IPS DF 6.9 (cell line): ENCODE measurements at regions not wholly inside any gene's neighbourhood (a gene's known extent, or its start where the extent isn't known, plus 50 kb on each side); places are given as distances from the start of the nearest gene placed in this dataset.

Experiments
- DNase-seq: peaks from one replicate; pipeline ENCODE4 v3.0.0-alpha.2; 2013; ENCODE audit warnings: low read depth, low spot score
- H3K27ac ChIP-seq: one replicate; pipeline ENCODE4 v1.5.1; 2013; ENCODE audit warnings: low read length, control low read depth
- H3K27me3 ChIP-seq: 2 replicates; pipeline ENCODE4 v1.6.1; 2013; ENCODE audit warnings: mild to moderate bottlenecking, low read length; ENCODE audit not compliant: control insufficient read depth, insufficient read depth
- H3K36me3 ChIP-seq: 2 replicates; pipeline ENCODE4 v1.6.1; 2013; ENCODE audit warnings: low read length; ENCODE audit not compliant: control insufficient read depth, insufficient read depth
- H3K4me1 ChIP-seq: 2 replicates; pipeline ENCODE4 v1.6.1; 2013; ENCODE audit warnings: low read length; ENCODE audit not compliant: control insufficient read depth, insufficient read depth
- H3K4me3 ChIP-seq: 2 replicates; pipeline ENCODE4 v1.5.1; 2013; ENCODE audit warnings: mild to moderate bottlenecking, low read length
- H3K9me3 ChIP-seq: 2 replicates; pipeline ENCODE4 v1.6.1; 2013; ENCODE audit warnings: low read length, inconsistent platforms; ENCODE audit not compliant: control insufficient read depth, insufficient read depth
- WGBS: extraction: QIAGEN DNeasy Blood & Tissue Kit; methylation state at CpG from one replicate; pipeline ENCODE4 v1.1.7; 2013; ENCODE audit warnings: mixed read lengths, missing lambda C conversion rate; ENCODE audit not compliant: insufficient read length, insufficient coverage; 5-methylcytosine and 5-hydroxymethylcytosine counted together

GRCh38 chr5:135723491-135723890, 111.0 kb upstream of the SLC25A48 start:
- H3K9me3 ChIP-seq = no peaks in the 10 kb centered on the region
- H3K4me3 ChIP-seq = no peak overlapping the region
- peaks cover 4% of the 10 kb centered on the region; the same call in 1 of the 2 replicates for H3K4me1 ChIP-seq
- WGBS = no CpG with 5 or more reads among the region's 2 CpGs
- H3K36me3 ChIP-seq = no peaks in the 10 kb centered on the region
- H3K27me3 ChIP-seq = no peaks in the 10 kb centered on the region
- DNase-seq = no peak
- H3K27ac ChIP-seq = no peak overlapping the region

- no peaks in the 10 kb centered on the region for H3K36me3 ChIP-seq
- no peaks in the 10 kb centered on the region for H3K27me3 ChIP-seq
- peaks cover 4% of the 10 kb centered on the region; the same call in 1 of the 2 replicates for H3K4me1 ChIP-seq
- WGBS = no CpG with 5 or more reads among the region's 1 CpG
- no peak overlapping the region for H3K4me3 ChIP-seq
- no peaks in the 10 kb centered on the region for H3K9me3 ChIP-seq
- H3K27ac ChIP-seq = no peak overlapping the region
- no peak for DNase-seq
Measured at GRCh38 chr5:135721548-135722090, 112.8 kb upstream of the SLC25A48 start.

GRCh38 chr5:135720191-135720590, 114.3 kb upstream of the SLC25A48 start:
- Histone ChIP-seq H3K27me3 (no peaks in the 10 kb centered on the region), H3K4me3 (no peak overlapping the region), H3K9me3 (no peaks in the 10 kb centered on the region), H3K4me1 (peaks cover 4% of the 10 kb centered on the region; the same call in 1 of the 2 replicates), H3K27ac (no peak overlapping the region), H3K36me3 (no peaks in the 10 kb centered on the region)
- no peak for DNase-seq
- no CpG with 5 or more reads among the region's 2 CpGs for WGBS

GRCh38 chr5:135719428-135720063, 114.9 kb upstream of the SLC25A48 start:
- Histone ChIP-seq H3K27ac (no peak overlapping the region), H3K36me3 (no peaks in the 10 kb centered on the region), H3K27me3 (no peaks in the 10 kb centered on the region), H3K4me1 (peaks cover 5% of the 10 kb centered on the region), H3K9me3 (no peaks in the 10 kb centered on the region), H3K4me3 (no peak overlapping the region; the same call in 1 of the 2 replicates)
- DNase-seq = no peak
- WGBS = no CpG with 5 or more reads among the region's 4 CpGs

DNA sequence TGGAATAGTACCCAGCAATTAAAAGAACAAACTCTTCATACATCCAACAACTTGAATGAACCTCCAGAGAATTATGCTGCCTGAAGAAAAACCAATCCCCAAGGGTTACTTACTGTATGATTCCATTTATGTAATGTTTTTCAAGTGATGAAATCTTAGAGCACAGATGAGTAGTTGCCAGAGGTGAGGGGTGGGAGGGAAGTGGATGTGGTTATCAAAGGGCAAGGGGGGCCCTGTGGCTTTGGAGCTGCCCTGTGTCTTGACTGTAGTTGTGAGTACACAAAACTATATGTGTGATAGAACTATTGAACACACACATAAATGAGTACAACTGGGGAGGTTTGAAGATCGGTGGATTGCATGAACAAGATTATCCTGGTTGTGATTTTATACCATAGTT, 115.8 kb upstream of the SLC25A48 start:
- Histone ChIP-seq H3K9me3 (no peaks in the 10 kb centered on the region), H3K36me3 (no peaks in the 10 kb centered on the region), H3K4me3 (no peak overlapping the region), H3K27me3 (no peaks in the 10 kb centered on the region), H3K4me1 (peaks cover 5% of the 10 kb centered on the region), H3K27ac (no peak overlapping the region)
- DNase-seq = no peak
- no CpG with 5 or more reads among the region's 1 CpG for WGBS

DNA sequence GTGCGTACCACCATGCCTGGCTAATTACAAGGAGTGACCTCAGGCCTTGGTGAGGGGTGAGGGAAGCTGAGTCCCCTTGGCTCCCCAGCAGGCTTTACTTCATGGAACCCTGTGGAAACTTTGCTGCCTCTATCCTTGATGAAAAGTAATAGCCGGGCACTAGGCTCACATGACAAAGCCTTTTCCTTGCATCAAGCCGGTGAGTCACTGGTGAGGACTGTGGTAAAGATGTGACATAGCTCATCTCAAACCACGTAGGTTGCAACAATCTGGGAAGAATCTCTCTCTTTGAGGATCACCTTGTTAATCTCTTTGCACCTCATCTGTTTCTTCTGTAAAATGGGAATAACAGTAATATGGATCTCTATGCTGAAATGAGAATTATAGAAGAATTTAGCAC, 116.3 kb upstream of the SLC25A48 start:
- H3K9me3 ChIP-seq = no peaks in the 10 kb centered on the region
- no peak overlapping the region for H3K4me3 ChIP-seq
- WGBS = no CpG with 5 or more reads among the region's 4 CpGs
- DNase-seq = no peak
- no peaks in the 10 kb centered on the region for H3K27me3 ChIP-seq
- no peak overlapping the region for H3K27ac ChIP-seq
- peaks cover 5% of the 10 kb centered on the region for H3K4me1 ChIP-seq
- H3K36me3 ChIP-seq = no peaks in the 10 kb centered on the region

DNA sequence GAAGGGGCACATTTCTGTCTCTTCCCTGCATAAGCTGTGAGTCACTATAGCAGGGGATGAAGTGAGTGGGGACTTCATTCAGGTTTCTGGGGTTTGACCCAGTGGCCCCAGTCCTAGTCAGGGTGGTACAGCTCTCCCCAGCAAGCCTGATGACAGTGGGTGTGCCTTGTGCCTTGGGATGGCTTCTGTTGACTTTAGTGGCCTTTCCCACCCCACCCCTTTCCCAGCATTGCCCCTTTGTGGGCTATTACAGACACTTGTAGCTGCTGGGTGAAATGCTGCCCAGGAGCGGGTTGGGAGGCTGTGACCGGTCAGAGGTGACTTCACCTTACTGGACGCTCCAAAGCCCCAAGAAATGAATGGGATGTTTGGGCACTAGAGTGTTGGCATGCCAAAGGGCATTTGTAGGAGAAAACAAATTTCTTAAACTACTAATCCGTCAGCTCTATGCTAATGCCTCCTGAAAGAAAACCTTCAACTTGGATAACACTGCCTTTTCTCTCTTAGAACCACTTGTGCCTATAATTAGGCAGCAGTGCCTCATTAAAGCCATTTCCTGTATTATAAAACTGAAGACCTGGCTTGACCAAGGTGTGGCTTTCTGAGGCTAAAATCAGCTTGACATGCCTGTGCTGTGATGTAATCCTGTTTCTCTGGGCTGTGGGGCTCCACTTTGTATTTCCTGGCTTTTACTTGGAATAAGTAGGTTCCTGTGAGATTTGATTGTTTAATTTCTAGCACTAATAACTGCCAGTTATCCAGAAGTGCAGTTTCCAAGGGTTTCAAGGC, 119.0 kb upstream of the SLC25A48 start:
- Histone ChIP-seq H3K27me3 (no peaks in the 10 kb centered on the region), H3K36me3 (no peaks in the 10 kb centered on the region), H3K4me1 (peaks cover 1% of the 10 kb centered on the region; the same call in 1 of the 2 replicates), H3K9me3 (no peaks in the 10 kb centered on the region), H3K27ac (no peak overlapping the region), H3K4me3 (no peak overlapping the region)
- no CpG with 5 or more reads among the region's 4 CpGs for WGBS
- no peak for DNase-seq

- Histone ChIP-seq H3K27me3 (no peaks in the 10 kb centered on the region), H3K4me1 (peaks cover 1% of the 10 kb centered on the region; the same call in 1 of the 2 replicates), H3K36me3 (no peaks in the 10 kb centered on the region), H3K9me3 (no peaks in the 10 kb centered on the region), H3K27ac (no peak overlapping the region), H3K4me3 (no peak overlapping the region)
- DNase-seq = no peak
- WGBS = no CpG with 5 or more reads among the region's 10 CpGs
Measured at GRCh38 chr5:135714126-135714894, 120.2 kb upstream of the SLC25A48 start.

- Histone ChIP-seq H3K27ac (no peak overlapping the region), H3K36me3 (no peaks in the 10 kb centered on the region), H3K4me1 (peaks cover 1% of the 10 kb centered on the region; the same call in 1 of the 2 replicates), H3K27me3 (no peaks in the 10 kb centered on the region), H3K9me3 (no peaks in the 10 kb centered on the region), H3K4me3 (no peak overlapping the region)
- WGBS = no CpG with 5 or more reads among the region's 11 CpGs
- no peak for DNase-seq
Measured at GRCh38 chr5:135713161-135713915, 121.1 kb upstream of the SLC25A48 start.
